HCT116 (cell line): ENCODE measurements at regions not wholly inside any gene's neighbourhood (a gene's known extent, or its start where the extent isn't known, plus 50 kb on each side); places are given as distances from the start of the nearest gene placed in this dataset.

Source experiments
- JUND ChIP-seq: IDR thresholded peaks from 2 replicates; pipeline ENCODE4 v1.6.1; 2012
- POLR2AphosphoS5 ChIP-seq: IDR thresholded peaks from 2 replicates; pipeline ENCODE4 v1.6.1; 2011; ENCODE audit warnings: mild to moderate bottlenecking, low read depth, low read length, moderate library complexity
- TF ChIP-seq, protein P1 (sequence below), 3 experiments: fragments of 200-600 bp in 1 of 3; sonication (generic) in 1 of 3; IDR thresholded peaks in 2 of 3; conservative IDR thresholded peaks in 1 of 3; 2 replicates each; pipeline ENCODE4 v1.5.1; 2012 to 2017; ENCODE audit warnings: low read depth in 2 of 3, low read length in 2 of 3, antibody characterized with exemption in 1 of 3, borderline replicate concordance in 1 of 3, control low read depth in 1 of 3, mild to moderate bottlenecking in 1 of 3, mixed read lengths in 1 of 3, mixed run types in 1 of 3, moderate library complexity in 1 of 3; ENCODE audit not compliant: insufficient read depth in 1 of 3

DNA sequence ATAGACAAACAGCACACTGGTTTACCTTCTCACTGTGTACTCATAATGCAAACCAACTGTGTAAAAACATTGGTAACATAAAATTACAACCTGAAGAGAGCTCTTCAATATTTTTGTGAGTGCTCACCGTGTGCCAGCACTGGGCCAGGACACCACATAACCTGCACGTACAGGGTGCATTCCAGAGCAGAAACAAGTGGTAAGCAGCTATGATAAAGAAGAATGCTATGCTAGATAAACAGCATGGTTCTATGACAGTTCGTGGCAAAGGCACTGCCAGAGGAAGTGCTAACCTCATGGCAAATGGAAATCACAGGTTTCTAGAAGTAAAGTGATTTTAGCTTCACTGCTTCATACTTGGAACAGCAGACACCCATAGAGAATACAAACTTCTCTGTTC, 343.5 kb downstream of the MTX2 start:
- TF ChIP-seq, protein P1, sequence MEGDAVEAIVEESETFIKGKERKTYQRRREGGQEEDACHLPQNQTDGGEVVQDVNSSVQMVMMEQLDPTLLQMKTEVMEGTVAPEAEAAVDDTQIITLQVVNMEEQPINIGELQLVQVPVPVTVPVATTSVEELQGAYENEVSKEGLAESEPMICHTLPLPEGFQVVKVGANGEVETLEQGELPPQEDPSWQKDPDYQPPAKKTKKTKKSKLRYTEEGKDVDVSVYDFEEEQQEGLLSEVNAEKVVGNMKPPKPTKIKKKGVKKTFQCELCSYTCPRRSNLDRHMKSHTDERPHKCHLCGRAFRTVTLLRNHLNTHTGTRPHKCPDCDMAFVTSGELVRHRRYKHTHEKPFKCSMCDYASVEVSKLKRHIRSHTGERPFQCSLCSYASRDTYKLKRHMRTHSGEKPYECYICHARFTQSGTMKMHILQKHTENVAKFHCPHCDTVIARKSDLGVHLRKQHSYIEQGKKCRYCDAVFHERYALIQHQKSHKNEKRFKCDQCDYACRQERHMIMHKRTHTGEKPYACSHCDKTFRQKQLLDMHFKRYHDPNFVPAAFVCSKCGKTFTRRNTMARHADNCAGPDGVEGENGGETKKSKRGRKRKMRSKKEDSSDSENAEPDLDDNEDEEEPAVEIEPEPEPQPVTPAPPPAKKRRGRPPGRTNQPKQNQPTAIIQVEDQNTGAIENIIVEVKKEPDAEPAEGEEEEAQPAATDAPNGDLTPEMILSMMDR (IDR thresholded peaks at IDR 0.05 in 2 of 3, conservative IDR thresholded peaks at IDR 0.05 in 1 of 3; ENCODE audit: borderline replicate concordance in 1 of 3, insufficient read depth in 1 of 3, low read depth in 2 of 3, low read length in 2 of 3) = no peak
- TF ChIP-seq JUND (no peak), POLR2AphosphoS5 (no peak)
